NB4 (cell line): ENCODE measurements at regions not wholly inside any gene's neighbourhood (a gene's known extent, or its start where the extent isn't known, plus 50 kb on each side); places are given as distances from the start of the nearest gene placed in this dataset.

Experiments
- DNase-seq: peaks from one replicate; pipeline ENCODE4 v3.0.0; 2010; ENCODE audit warnings: low read depth
- H3K4me3 ChIP-seq: one replicate; pipeline ENCODE4 v1.5.1; 2011; ENCODE audit warnings: mild to moderate bottlenecking, low read depth, low read length, moderate library complexity
- MYC ChIP-seq: IDR thresholded peaks from 2 replicates; pipeline ENCODE4 v1.6.1; 2011; ENCODE audit warnings: low read depth, low read length
- POLR2A ChIP-seq: IDR thresholded peaks from 2 replicates; pipeline ENCODE4 v1.6.1; 2011; ENCODE audit warnings: mild to moderate bottlenecking; ENCODE audit not compliant: insufficient read length; ENCODE audit errors: extremely low read depth
- TF ChIP-seq, protein P1 (sequence below): IDR thresholded peaks from 2 replicates; pipeline ENCODE4 v1.6.1; 2011; ENCODE audit warnings: low read depth, low read length
- TF ChIP-seq, protein P2 (sequence below): IDR thresholded peaks from one replicate; pipeline ENCODE4 v1.5.1; 2012; ENCODE audit warnings: low read depth, low read length

DNA sequence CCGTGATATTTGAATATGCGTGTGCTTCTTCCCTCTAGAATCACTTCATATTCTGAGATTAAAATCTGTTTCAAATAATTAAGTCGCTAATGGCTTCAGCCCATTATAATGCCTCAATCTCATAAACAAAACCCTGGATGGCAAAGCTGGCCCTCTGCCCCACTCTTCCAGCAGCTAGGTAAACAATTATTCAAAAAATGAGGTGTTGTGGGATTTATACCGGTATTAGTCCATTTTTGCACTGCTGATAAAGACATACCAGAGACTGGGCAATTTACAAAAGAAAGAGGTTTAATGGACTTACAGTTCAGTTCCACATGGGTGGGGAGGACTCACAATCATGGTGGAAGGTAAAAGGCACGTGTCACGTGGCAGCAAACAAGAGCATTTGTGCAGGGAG, 510.4 kb upstream of the ADGRL2 start:
- DNase-seq = no peak
- TF ChIP-seq, protein P1, sequence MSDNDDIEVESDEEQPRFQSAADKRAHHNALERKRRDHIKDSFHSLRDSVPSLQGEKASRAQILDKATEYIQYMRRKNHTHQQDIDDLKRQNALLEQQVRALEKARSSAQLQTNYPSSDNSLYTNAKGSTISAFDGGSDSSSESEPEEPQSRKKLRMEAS = no peak
- TF ChIP-seq MYC (no peak), POLR2A (no peak)
- TF ChIP-seq, protein P2, sequence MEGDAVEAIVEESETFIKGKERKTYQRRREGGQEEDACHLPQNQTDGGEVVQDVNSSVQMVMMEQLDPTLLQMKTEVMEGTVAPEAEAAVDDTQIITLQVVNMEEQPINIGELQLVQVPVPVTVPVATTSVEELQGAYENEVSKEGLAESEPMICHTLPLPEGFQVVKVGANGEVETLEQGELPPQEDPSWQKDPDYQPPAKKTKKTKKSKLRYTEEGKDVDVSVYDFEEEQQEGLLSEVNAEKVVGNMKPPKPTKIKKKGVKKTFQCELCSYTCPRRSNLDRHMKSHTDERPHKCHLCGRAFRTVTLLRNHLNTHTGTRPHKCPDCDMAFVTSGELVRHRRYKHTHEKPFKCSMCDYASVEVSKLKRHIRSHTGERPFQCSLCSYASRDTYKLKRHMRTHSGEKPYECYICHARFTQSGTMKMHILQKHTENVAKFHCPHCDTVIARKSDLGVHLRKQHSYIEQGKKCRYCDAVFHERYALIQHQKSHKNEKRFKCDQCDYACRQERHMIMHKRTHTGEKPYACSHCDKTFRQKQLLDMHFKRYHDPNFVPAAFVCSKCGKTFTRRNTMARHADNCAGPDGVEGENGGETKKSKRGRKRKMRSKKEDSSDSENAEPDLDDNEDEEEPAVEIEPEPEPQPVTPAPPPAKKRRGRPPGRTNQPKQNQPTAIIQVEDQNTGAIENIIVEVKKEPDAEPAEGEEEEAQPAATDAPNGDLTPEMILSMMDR = no peak
- no peak overlapping the region for H3K4me3 ChIP-seq

DNA sequence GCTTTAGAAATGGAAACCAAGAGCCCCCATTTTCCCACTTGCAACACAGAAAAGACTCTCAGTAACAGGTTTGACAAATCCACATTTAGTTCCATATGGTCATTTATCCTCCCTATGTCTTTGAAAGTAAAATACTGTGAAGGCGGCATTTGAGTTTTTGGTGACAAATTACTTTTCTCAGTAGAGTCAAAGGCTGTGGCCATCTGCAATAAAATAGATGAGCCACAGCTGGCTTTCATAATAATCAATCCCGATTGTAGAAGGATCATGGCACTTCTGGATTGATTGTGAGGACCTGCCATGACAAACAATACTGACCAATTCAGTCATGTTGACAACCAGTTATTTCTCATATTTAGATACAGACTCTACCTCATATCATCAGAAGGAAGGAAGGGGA, 512.0 kb upstream of the ADGRL2 start:
- TF ChIP-seq MYC (no peak), POLR2A (no peak)
- TF ChIP-seq, protein P2 = no peak
- TF ChIP-seq, protein P1 = no peak
- no peak for DNase-seq

DNA sequence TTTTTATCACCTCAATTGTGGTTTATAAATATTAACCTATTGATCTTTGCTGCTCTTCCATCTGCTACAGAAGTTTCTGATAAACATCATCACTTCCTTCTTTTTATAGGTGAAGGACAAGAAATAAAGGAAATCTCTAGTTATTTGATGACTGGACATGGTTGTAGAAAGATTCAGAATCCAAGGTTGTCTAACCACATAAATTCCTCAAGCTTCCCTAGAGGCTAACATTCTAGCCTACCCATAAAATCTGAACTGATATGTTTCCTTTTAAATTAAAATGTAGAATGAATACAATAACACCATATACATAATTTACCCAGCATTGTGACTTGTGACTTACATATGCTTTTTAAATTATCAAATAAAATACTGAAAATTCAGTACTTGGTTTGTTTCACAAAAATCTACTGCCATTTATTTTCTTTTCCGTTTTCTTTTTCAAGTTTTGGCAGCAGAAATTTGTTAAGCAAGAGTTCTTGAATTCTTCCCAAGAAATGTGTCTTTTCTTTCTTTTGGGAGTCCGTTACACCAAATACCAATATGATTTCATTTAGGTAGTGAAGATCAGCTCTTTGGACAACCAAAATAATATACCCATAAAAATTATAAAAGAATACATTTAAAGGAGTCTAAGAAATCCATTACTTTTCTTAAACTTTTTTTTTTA, 513.2 kb upstream of the ADGRL2 start:
- TF ChIP-seq, protein P2 = no peak
- TF ChIP-seq MYC = no peak
- no peak overlapping the region for H3K4me3 ChIP-seq
- no peak for DNase-seq

More for the DNA sequence above, 512.0 kb upstream of the ADGRL2 start:
- H3K4me3 ChIP-seq = no peak overlapping the region

DNA sequence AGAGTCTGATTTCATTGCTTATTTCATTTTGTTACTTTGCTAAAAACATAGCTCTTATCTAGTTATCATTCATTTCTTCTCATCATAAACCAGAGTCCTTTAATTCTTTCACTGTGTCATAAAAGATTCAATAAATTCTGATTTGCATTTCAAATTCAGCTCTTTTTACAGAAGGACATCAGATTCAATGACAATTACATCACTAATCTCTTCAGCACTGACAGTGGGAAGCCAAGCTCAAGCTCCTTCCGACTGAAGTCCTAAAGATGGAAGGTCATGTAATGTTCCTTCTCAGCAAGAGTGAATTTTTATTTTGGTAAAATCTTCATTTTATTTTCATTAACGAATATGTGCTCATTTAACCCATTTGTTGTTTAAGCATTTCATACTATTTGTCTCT, 530.7 kb upstream of the ADGRL2 start:
- no peak for DNase-seq
- TF ChIP-seq, protein P1 = no peak
- TF ChIP-seq MYC (no peak), POLR2A (no peak)
- TF ChIP-seq, protein P2 = no peak
- H3K4me3 ChIP-seq = no peak overlapping the region

DNA sequence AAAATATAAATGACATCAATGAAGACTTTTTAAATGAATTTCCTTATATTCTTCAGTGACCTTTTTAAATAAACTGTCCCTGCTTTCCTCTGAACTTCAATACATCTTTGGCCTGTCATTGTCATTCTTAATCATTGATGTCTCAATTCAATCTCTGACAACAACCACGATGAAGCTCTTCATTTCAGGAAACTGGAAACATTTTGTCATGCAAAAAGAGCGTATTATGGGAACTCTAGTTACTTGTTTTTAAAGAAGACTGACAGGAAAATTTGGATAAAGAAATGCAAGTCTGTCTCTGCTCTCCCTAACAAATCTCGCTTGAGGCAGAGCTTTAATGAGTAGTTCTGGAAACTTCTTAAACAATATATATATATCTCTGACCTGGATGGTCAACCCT, 535.8 kb upstream of the ADGRL2 start:
- TF ChIP-seq MYC (no peak), POLR2A (no peak)
- TF ChIP-seq, protein P2 = no peak
- TF ChIP-seq, protein P1 = no peak
- no peak overlapping the region for H3K4me3 ChIP-seq
- no peak for DNase-seq

DNA sequence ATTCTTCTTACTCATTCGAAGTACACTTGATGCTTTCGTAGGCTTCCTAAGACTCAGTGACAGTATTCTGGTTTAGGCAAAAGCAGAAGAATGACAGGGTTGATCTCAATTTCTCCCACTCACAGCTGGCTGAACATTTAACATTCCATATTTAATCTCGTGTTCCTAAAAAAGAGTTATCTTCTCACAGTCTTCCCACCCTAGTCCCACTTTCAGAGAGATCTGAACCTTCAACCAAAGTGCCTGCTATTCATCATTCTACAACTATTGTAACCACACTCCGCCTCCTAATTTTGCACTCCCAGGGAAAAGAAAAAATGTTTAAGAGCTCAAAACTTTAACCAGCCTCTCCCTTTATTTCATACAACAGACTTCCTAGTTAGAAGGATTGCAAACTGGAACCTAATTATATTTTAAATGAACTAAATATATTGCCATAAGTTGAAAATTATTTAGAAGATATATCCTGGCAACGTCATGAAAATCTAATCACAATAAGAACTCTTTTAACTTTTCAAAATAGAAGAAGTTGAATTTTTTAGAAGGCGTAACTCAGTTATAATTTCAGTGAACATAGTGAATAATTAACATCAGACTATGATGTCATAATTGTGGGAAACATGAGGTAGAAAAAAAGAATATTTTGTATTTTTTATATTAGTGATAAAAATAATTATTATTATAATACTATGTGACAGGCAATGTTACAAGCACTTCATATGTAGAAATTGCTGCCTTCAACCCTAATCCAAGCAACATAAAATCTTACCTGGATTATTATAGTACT, 540.9 kb upstream of the ADGRL2 start:
- no peak for TF ChIP-seq POLR2A
- TF ChIP-seq, protein P2 = no peak
- TF ChIP-seq MYC = no peak
- TF ChIP-seq, protein P1 = no peak
- DNase-seq = no peak
- H3K4me3 ChIP-seq = no peak overlapping the region
